ENCODE measurements at regions not wholly inside any gene's neighbourhood (a gene's known extent, or its start where the extent isn't known, plus 50 kb on each side); places are given as distances from the start of the nearest gene placed in this dataset.
"Not testable (repeated sequence)": the region's sequence is repeated elsewhere in the genome, so short reads cannot be mapped to it uniquely, and the experiment has no call there.

DNA sequence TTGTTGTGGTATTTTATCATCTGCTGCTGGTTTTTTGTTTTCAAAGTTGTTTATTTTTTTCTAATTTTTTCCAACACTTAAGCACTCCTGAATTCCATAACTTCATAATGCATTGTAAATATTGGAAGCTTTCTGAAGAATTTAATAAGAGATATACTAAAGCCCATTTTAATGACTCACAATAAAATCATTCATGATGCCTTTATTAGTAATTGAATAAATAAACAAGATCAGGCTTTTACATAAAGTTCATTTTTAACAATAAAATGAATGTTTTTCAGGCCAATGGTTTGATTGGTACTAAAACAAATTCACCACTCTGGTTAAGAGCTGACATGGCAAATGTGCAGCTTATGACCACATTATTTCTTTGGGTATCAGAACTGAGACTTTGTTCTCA, 408.2 kb upstream of the SMIM31 start:
- no peak for TF ChIP-seq EZH2phosphoT487 (IDR thresholded peaks at IDR 0.05; ENCODE audit: low read length)
- TF ChIP-seq, protein P1, sequence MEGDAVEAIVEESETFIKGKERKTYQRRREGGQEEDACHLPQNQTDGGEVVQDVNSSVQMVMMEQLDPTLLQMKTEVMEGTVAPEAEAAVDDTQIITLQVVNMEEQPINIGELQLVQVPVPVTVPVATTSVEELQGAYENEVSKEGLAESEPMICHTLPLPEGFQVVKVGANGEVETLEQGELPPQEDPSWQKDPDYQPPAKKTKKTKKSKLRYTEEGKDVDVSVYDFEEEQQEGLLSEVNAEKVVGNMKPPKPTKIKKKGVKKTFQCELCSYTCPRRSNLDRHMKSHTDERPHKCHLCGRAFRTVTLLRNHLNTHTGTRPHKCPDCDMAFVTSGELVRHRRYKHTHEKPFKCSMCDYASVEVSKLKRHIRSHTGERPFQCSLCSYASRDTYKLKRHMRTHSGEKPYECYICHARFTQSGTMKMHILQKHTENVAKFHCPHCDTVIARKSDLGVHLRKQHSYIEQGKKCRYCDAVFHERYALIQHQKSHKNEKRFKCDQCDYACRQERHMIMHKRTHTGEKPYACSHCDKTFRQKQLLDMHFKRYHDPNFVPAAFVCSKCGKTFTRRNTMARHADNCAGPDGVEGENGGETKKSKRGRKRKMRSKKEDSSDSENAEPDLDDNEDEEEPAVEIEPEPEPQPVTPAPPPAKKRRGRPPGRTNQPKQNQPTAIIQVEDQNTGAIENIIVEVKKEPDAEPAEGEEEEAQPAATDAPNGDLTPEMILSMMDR (IDR thresholded peaks at IDR 0.05; ENCODE audit: low read length), result no peak
- no peak for TF ChIP-seq EZH2 (optimal IDR thresholded peaks at IDR 0.05; ENCODE audit: low read depth, low read length)
- H3K4me2 ChIP-seq (ENCODE audit: low read depth, low read length), result no peak overlapping the region

DNA sequence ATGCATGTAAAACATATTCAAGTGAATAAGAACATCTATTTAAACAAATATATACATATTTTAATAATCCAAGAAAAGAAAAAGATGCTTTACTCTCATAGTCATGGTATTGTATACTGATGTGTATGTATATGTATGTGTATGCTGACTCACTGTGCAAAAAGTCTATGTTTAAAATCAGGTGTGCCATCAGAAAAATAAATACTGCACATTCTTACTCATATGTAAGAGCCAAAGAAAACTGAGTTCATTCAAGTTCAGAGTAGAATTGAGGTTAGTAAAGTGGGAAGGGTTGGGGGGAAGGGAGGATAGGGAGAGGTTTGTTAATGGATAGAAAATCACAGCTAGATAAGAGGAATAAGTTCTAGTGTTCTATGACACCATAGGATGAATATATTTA, 403.9 kb upstream of the SMIM31 start:
- Histone ChIP-seq H3K4me2 (ENCODE audit: low read depth, low read length) (no peak overlapping the region), H4K20me1 (ENCODE audit: insufficient read depth, low read length) (no peaks in the 10 kb centered on the region), H3K4me1 (ENCODE audit: low read length) (no peaks in the 10 kb centered on the region), H3K79me2 (ENCODE audit: low read length) (no peaks in the 10 kb centered on the region), H3K27ac (ENCODE audit: low read length) (no peak overlapping the region), H3K9me3 (replicated peaks; ENCODE audit: insufficient read depth, low read length) (no peaks in the 10 kb centered on the region), H3K4me3 (ENCODE audit: low read length) (no peak overlapping the region), H3K27me3 (replicated peaks; ENCODE audit: insufficient read depth, low read length) (no peaks in the 10 kb centered on the region), H3F3A (ENCODE audit: insufficient read depth, low read length) (no peaks in the 10 kb centered on the region), H3K9me2 (replicated peaks; ENCODE audit: insufficient read depth, low read length) (no peaks in the 10 kb centered on the region), H2AFZ (ENCODE audit: low read length) (no peak overlapping the region), H3K36me3 (replicated peaks; ENCODE audit: insufficient read depth, low read length) (no peaks in the 10 kb centered on the region; the same call in 1 of the 2 replicates), H3K9ac (ENCODE audit: low read length) (no peak overlapping the region)
- DNase-seq, result no peak
- no peak for TF ChIP-seq EZH2phosphoT487 (IDR thresholded peaks at IDR 0.05; ENCODE audit: low read length)
- TF ChIP-seq, protein P1 (IDR thresholded peaks at IDR 0.05; ENCODE audit: low read length), result no peak
- TF ChIP-seq EZH2 (optimal IDR thresholded peaks at IDR 0.05; ENCODE audit: low read depth, low read length), result no peak

More for the DNA sequence above, 408.2 kb upstream of the SMIM31 start:
- Histone ChIP-seq H3K27ac (ENCODE audit: low read length) (no peak overlapping the region), H3F3A (ENCODE audit: insufficient read depth, low read length) (no peaks in the 10 kb centered on the region), H3K27me3 (replicated peaks; ENCODE audit: insufficient read depth, low read length) (no peaks in the 10 kb centered on the region), H2AFZ (ENCODE audit: low read length) (no peak overlapping the region), H3K4me1 (ENCODE audit: low read length) (no peaks in the 10 kb centered on the region), H3K36me3 (replicated peaks; ENCODE audit: insufficient read depth, low read length) (no peaks in the 10 kb centered on the region; the same call in 1 of the 2 replicates), H3K79me2 (ENCODE audit: low read length) (no peaks in the 10 kb centered on the region), H3K4me3 (ENCODE audit: low read length) (no peak overlapping the region), H3K9me3 (replicated peaks; ENCODE audit: insufficient read depth, low read length) (no peaks in the 10 kb centered on the region), H3K9ac (ENCODE audit: low read length) (no peak overlapping the region), H3K9me2 (replicated peaks; ENCODE audit: insufficient read depth, low read length) (no peaks in the 10 kb centered on the region), H4K20me1 (ENCODE audit: insufficient read depth, low read length) (no peaks in the 10 kb centered on the region)
- no peak for DNase-seq

DNA sequence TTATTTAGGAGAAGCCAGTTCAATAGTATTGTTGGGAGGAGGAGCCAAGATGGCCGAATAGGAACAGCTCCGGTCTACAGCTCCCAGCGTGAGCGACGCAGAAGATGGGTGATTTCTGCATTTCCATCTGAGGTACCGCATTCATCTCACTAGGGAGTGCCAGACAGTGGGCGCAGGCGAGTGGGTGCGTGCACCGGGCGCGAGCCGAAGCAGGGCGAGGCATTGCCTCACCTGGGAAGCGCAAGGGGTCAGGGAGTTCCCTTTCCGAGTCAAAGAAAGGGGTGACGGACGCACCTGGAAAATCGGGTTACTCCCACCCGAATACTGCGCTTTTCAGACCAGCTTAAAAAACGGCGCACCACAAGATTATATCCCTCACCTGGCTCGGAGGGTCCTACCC, 403.2 kb upstream of the SMIM31 start:
- DNase-seq; H2AFZ ChIP-seq (ENCODE audit: low read length); H3K9ac ChIP-seq (ENCODE audit: low read length); H3K4me2 ChIP-seq (ENCODE audit: low read depth, low read length); H3K9me3 ChIP-seq (replicated peaks; ENCODE audit: insufficient read depth, low read length); H3K79me2 ChIP-seq (ENCODE audit: low read length); H3K27ac ChIP-seq (ENCODE audit: low read length); H3F3A ChIP-seq (ENCODE audit: insufficient read depth, low read length); H4K20me1 ChIP-seq (ENCODE audit: insufficient read depth, low read length); H3K9me2 ChIP-seq (replicated peaks; ENCODE audit: insufficient read depth, low read length); H3K27me3 ChIP-seq (replicated peaks; ENCODE audit: insufficient read depth, low read length); H3K4me3 ChIP-seq (ENCODE audit: low read length); H3K4me1 ChIP-seq (ENCODE audit: low read length); H3K36me3 ChIP-seq (replicated peaks; ENCODE audit: insufficient read depth, low read length): not testable (repeated sequence)

DNA sequence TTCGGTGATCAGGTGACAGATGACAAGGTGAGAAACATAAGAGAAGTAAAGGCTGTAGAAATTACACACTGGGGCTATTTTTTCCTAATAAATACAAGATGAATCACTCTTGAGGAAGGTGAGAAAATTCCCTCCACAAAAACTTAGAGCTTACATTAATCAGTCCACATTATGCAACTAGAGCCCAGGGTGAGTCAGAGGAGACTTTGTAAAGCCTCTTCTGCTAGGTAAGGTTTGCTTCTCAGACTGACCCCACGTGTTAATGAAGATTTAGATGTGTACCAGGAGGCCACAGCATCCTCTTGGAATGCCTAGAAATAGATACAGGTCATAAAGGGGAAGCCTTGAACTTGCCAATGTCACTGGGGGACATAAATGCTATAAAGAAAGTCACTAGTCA, 396.0 kb upstream of the SMIM31 start:
- no peaks in the 10 kb centered on the region for H3K36me3 ChIP-seq (replicated peaks; ENCODE audit: insufficient read depth, low read length)
- peak; percentile 10 for DNase-seq
- peak overlapping the region; percentile 20 for H3K4me3 ChIP-seq (ENCODE audit: low read length)
- H2AFZ ChIP-seq (ENCODE audit: low read length), result peak overlapping the region; percentile 55
- H3K9me2 ChIP-seq (replicated peaks; ENCODE audit: insufficient read depth, low read length), result no peaks in the 10 kb centered on the region
- no peak overlapping the region for H3K27ac ChIP-seq (ENCODE audit: low read length)
- H3F3A ChIP-seq (ENCODE audit: insufficient read depth, low read length), result 0 out of 2 replicates have a peak, but pooled peaks cover 5% of the 10 kb centered on the region
- H3K79me2 ChIP-seq (ENCODE audit: low read length), result no peaks in the 10 kb centered on the region
- no peaks in the 10 kb centered on the region for H3K27me3 ChIP-seq (replicated peaks; ENCODE audit: insufficient read depth, low read length)
- H4K20me1 ChIP-seq (ENCODE audit: insufficient read depth, low read length), result no peaks in the 10 kb centered on the region
- H3K9ac ChIP-seq (ENCODE audit: low read length), result no peak overlapping the region
- TF ChIP-seq EZH2phosphoT487 (IDR thresholded peaks at IDR 0.05; ENCODE audit: low read length), result no peak
- TF ChIP-seq, protein P1 (IDR thresholded peaks at IDR 0.05; ENCODE audit: low read length), result no peak
- H3K4me2 ChIP-seq (ENCODE audit: low read depth, low read length), result peak overlapping the region; percentile 58
- no peaks in the 10 kb centered on the region for H3K9me3 ChIP-seq (replicated peaks; ENCODE audit: insufficient read depth, low read length)
- H3K4me1 ChIP-seq (ENCODE audit: low read length), result peaks cover 8% of the 10 kb centered on the region; the same call in 1 of the 2 replicates
